ENCODE measurements at regions not wholly inside any gene's neighbourhood (a gene's known extent, or its start where the extent isn't known, plus 50 kb on each side); places are given as distances from the start of the nearest gene placed in this dataset.
"Not testable (repeated sequence)": the region's sequence is repeated elsewhere in the genome, so short reads cannot be mapped to it uniquely, and the experiment has no call there.

DNA sequence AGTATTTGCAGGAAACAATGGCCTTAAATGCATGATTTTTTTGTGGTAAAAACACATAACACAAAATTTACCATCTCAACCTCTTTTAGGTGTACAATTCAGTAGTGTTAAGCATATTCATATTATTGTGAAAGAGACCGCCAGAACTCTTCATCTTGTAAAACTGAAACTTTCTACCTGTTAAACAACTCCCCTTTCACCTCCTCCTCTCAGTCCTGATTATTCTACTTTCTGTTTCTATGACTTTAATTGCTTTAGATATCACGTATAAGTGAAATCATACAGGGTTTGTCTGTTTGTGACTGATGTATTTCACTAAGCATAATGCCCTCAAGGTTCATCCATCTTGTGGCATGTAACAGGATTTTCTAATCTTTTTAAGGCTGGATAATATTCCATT lies 353.4 kb downstream of the ADAMTS20 start:
- no TSS peak for BruUV-seq (replicated peaks)
- intact Hi-C loops (cut with micrococcal nuclease), result no loop called here

DNA sequence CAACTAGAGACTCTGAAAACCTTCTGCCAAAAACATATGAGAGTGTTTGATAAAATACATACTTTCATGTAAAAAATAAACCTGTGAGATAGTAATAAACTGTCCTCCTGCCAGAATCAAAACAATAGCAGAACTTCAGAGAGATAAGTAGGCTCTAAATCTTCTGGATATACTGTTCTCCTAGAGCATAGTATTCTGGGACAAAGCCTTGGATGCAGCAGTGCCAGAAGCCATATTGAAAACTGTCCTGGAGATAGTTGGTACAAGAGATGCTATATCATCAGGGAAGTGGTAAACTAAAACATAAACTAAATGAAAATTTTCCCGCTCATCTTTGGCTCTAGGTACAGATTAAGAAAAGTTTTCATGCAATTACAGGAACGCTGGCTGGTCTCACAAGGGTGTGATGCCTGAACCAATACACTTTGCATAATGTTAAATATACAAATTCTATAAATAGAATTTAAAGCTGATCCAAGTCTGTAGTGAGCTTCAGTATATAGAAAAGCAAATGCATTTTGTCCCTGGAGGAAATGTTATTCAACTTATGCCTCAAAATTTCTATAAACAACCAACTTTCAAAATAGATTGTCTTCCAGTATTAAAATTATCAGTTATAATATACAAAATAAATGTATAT lies 355.6 kb downstream of the ADAMTS20 start:
- TF ChIP-seq, protein P1, sequence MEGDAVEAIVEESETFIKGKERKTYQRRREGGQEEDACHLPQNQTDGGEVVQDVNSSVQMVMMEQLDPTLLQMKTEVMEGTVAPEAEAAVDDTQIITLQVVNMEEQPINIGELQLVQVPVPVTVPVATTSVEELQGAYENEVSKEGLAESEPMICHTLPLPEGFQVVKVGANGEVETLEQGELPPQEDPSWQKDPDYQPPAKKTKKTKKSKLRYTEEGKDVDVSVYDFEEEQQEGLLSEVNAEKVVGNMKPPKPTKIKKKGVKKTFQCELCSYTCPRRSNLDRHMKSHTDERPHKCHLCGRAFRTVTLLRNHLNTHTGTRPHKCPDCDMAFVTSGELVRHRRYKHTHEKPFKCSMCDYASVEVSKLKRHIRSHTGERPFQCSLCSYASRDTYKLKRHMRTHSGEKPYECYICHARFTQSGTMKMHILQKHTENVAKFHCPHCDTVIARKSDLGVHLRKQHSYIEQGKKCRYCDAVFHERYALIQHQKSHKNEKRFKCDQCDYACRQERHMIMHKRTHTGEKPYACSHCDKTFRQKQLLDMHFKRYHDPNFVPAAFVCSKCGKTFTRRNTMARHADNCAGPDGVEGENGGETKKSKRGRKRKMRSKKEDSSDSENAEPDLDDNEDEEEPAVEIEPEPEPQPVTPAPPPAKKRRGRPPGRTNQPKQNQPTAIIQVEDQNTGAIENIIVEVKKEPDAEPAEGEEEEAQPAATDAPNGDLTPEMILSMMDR (IDR thresholded peaks at IDR 0.05; ENCODE audit: unreplicated experiment), result no peak
- Mint-ChIP-seq H3K4me3 (ENCODE audit: unreplicated experiment) (no peak overlapping the region), H3K36me3 (ENCODE audit: insufficient read depth, unreplicated experiment) (no peaks in the 10 kb centered on the region), H3K27me3 (ENCODE audit: insufficient read depth, unreplicated experiment) (no peaks in the 10 kb centered on the region), H3K9me3 (ENCODE audit: unreplicated experiment) (no peaks in the 10 kb centered on the region), H3K4me1 (ENCODE audit: insufficient read depth, unreplicated experiment) (no peaks in the 10 kb centered on the region), H3K27ac (ENCODE audit: low read depth, unreplicated experiment) (no peak overlapping the region)
- no peak for DNase-seq (ENCODE audit: unreplicated experiment)
- POLR2A ChIA-PET, result no interaction called here
- intact Hi-C loops (cut with micrococcal nuclease), result no loop called here
- BruUV-seq (replicated peaks), result no TSS peak
- CTCF ChIA-PET, result no interaction called here

More for the DNA sequence above, 353.4 kb downstream of the ADAMTS20 start:
- no peaks in the 10 kb centered on the region for H3K27me3 Mint-ChIP-seq (ENCODE audit: insufficient read depth, unreplicated experiment)
- ChIA-PET CTCF (no interaction called here), POLR2A (no interaction called here)
- TF ChIP-seq, protein P1 (IDR thresholded peaks at IDR 0.05; ENCODE audit: unreplicated experiment), result no peak
- H3K4me1 Mint-ChIP-seq (ENCODE audit: insufficient read depth, unreplicated experiment), result no peaks in the 10 kb centered on the region
- H3K27ac Mint-ChIP-seq (ENCODE audit: low read depth, unreplicated experiment), result no peak overlapping the region
- no peak for DNase-seq (ENCODE audit: unreplicated experiment)
- H3K36me3 Mint-ChIP-seq (ENCODE audit: insufficient read depth, unreplicated experiment), result no peaks in the 10 kb centered on the region
- H3K4me3 Mint-ChIP-seq (ENCODE audit: unreplicated experiment), result no peak overlapping the region
- no peaks in the 10 kb centered on the region for H3K9me3 Mint-ChIP-seq (ENCODE audit: unreplicated experiment)

DNA sequence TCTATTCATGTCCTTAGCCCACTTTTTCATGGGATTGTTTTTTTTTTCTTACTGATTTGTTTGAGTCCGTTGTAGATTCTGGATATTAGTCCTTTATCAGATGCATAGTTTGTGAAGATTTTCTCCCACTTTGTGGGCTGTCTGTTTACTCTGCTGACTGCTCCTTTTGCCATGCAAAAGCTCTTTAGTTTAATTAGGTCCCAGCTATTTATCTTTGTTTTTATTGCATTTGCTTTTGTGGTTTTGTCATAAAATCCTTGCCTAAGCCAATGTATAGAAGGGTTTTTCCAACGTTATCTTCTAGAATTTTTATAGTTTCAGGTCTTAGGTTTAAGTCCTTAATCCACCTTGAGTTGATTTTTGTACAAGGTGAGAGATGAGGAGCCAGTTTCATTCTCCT lies 358.9 kb downstream of the ADAMTS20 start:
- H3K9me3 Mint-ChIP-seq (ENCODE audit: unreplicated experiment), result peaks cover 17% of the 10 kb centered on the region
- DNase-seq (ENCODE audit: unreplicated experiment); BruUV-seq (replicated peaks); H3K27ac Mint-ChIP-seq (ENCODE audit: low read depth, unreplicated experiment); POLR2A ChIA-PET; H3K4me1 Mint-ChIP-seq (ENCODE audit: insufficient read depth, unreplicated experiment); H3K27me3 Mint-ChIP-seq (ENCODE audit: insufficient read depth, unreplicated experiment); intact Hi-C loops (cut with micrococcal nuclease); H3K36me3 Mint-ChIP-seq (ENCODE audit: insufficient read depth, unreplicated experiment); CTCF ChIA-PET; H3K4me3 Mint-ChIP-seq (ENCODE audit: unreplicated experiment): not testable (repeated sequence)

- DNase-seq (ENCODE audit: unreplicated experiment); H3K27ac Mint-ChIP-seq (ENCODE audit: low read depth, unreplicated experiment); H3K36me3 Mint-ChIP-seq (ENCODE audit: insufficient read depth, unreplicated experiment); H3K27me3 Mint-ChIP-seq (ENCODE audit: insufficient read depth, unreplicated experiment); CTCF ChIA-PET; H3K4me3 Mint-ChIP-seq (ENCODE audit: unreplicated experiment); intact Hi-C loops (cut with micrococcal nuclease); BruUV-seq (replicated peaks); H3K4me1 Mint-ChIP-seq (ENCODE audit: insufficient read depth, unreplicated experiment): not testable (repeated sequence)
- H3K9me3 Mint-ChIP-seq (ENCODE audit: unreplicated experiment), result peaks cover 20% of the 10 kb centered on the region
- POLR2A ChIA-PET, result interaction anchor here (1.2 kb wide), 1 partner anchor 17 kb away, joined by 4 read pairs; no protein-coding TSS in a partner anchor
These were observed 359.6 kb downstream of the ADAMTS20 start for GRCh38 chr12:43192442-43192841.

DNA sequence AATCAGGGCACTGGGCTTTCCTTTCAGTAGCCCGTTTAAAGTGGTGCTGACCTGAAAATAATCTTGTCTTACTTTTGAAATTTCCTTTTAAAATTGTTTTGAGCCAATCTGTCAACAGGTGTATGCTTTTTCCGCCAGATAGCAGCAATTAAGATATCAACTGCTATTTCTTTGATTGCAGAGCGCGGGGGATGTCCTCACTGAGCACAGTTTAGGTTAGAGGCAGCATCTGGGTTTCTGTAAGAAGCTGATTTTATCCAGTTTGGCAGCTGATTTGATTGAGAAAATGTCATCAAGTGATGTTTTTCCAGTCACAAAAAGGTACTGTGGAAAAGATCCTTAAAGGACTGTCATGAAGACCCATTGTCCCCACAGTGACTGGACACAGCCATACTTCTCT lies 371.8 kb downstream of the ADAMTS20 start:
- BruUV-seq (replicated peaks), result no TSS peak
- Mint-ChIP-seq H3K9me3 (ENCODE audit: unreplicated experiment) (peaks cover 15% of the 10 kb centered on the region), H3K4me1 (ENCODE audit: insufficient read depth, unreplicated experiment) (no peaks in the 10 kb centered on the region), H3K36me3 (ENCODE audit: insufficient read depth, unreplicated experiment) (no peaks in the 10 kb centered on the region), H3K27me3 (ENCODE audit: insufficient read depth, unreplicated experiment) (no peaks in the 10 kb centered on the region), H3K4me3 (ENCODE audit: unreplicated experiment) (no peak overlapping the region), H3K27ac (ENCODE audit: low read depth, unreplicated experiment) (no peak overlapping the region)
- intact Hi-C loops (cut with micrococcal nuclease), result no loop called here
- no peak for DNase-seq (ENCODE audit: unreplicated experiment)
- TF ChIP-seq, protein P1 (IDR thresholded peaks at IDR 0.05; ENCODE audit: unreplicated experiment), result no peak
- POLR2A ChIA-PET, result interaction anchor here (1.0 kb wide), 1 partner anchor 8 kb away, joined by 3 read pairs; no protein-coding TSS in a partner anchor
- CTCF ChIA-PET, result interaction anchor here (0.5 kb wide), 1 partner anchor 696 kb away, joined by 7 read pairs; no protein-coding TSS in a partner anchor
